Smooth muscle cell (in vitro differentiated cells): ENCODE measurements at regions not wholly inside any gene's neighbourhood (a gene's known extent, or its start where the extent isn't known, plus 50 kb on each side); places are given as distances from the start of the nearest gene placed in this dataset.

ENCODE experiments used
- DNase-seq: peaks from one replicate; lab custom pipeline; 2025; ENCODE audit not compliant: unreplicated experiment; lab: John Stamatoyannopoulos, UW
- H2AFZ ChIP-seq: fragments of 200-600 bp; sonication (generic); 2 replicates; pipeline ENCODE4 v1.6.0; 2016; ENCODE audit warnings: antibody characterized with exemption, low read depth, mild to moderate bottlenecking
- H3F3A ChIP-seq: fragments of 200-600 bp; sonication (generic); 2 replicates; pipeline ENCODE4 v1.6.0; 2017; ENCODE audit warnings: antibody characterized with exemption, low read depth
- H3K27ac ChIP-seq: fragments of 200-600 bp; sonication (generic); 2 replicates; pipeline ENCODE4 v1.5.1; 2016; ENCODE audit warnings: low read depth, mild to moderate bottlenecking
- H3K27me3 ChIP-seq: fragments of 200-600 bp; sonication (generic); 2 replicates; pipeline ENCODE4 v1.6.1; 2016; ENCODE audit warnings: low read depth, mild to moderate bottlenecking
- H3K36me3 ChIP-seq: fragments of 200-600 bp; sonication (generic); 2 replicates; pipeline ENCODE4 v1.5.1; 2016; ENCODE audit warnings: low read depth
- H3K4me1 ChIP-seq: fragments of 200-600 bp; sonication (generic); 2 replicates; pipeline ENCODE4 v1.5.1; 2016; ENCODE audit warnings: low read depth
- H3K4me2 ChIP-seq: fragments of 200-600 bp; sonication (generic); 2 replicates; pipeline ENCODE4 v1.6.0; 2016; ENCODE audit warnings: mild to moderate bottlenecking
- H3K4me3 ChIP-seq: fragments of 200-600 bp; sonication (generic); 2 replicates; pipeline ENCODE4 v1.5.1; 2016; ENCODE audit warnings: mild to moderate bottlenecking
- H3K79me2 ChIP-seq: fragments of 200-600 bp; sonication (generic); 2 replicates; pipeline ENCODE4 v1.6.0; 2016; ENCODE audit warnings: low read depth, mild to moderate bottlenecking
- H3K9ac ChIP-seq: fragments of 200-600 bp; sonication (generic); 2 replicates; pipeline ENCODE4 v1.6.0; 2016; ENCODE audit warnings: low read depth
- H3K9me3 ChIP-seq: fragments of 200-600 bp; sonication (generic); replicated peaks from 2 replicates; pipeline ENCODE4 v1.5.1; 2016; ENCODE audit warnings: low read depth
- H4K20me1 ChIP-seq: fragments of 200-600 bp; sonication (generic); 2 replicates; pipeline ENCODE4 v1.6.0; 2016; ENCODE audit warnings: low read depth
- WGBS: methylation state at CpG from one replicate; pipeline ENCODE4 v1.1.7; 2016; ENCODE audit warnings: low lambda C conversion rate; 5-methylcytosine and 5-hydroxymethylcytosine counted together
- TF ChIP-seq, protein P1 (sequence below): fragments of 200-600 bp; sonication (generic); IDR thresholded peaks from 2 replicates; pipeline ENCODE4 v1.5.1; 2017; ENCODE audit warnings: borderline replicate concordance, mild to moderate bottlenecking, antibody characterized with exemption; ENCODE audit not compliant: insufficient read depth, poor library complexity, severe bottlenecking

DNA sequence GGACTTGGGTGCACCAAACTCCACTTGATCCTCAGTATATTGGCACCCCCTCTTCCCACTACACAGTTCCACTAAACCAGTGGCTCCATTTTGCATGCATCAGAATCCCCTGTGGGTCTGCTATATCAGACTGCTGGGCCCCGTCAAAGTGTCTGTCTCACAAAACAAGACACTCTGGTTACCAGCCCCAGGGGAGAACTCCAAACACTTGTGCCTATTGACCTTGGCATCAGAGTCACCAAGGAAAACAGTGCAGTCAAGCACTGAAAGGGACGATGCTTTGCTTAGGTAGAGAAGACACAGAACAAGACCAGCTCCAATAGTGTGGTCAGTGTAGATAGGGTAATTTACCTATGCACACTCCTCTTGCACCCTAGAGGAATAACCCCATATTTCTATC, 205.8 kb upstream of the RAI14 start:
- Histone ChIP-seq H2AFZ (no peak overlapping the region), H3K4me2 (no peak overlapping the region), H4K20me1 (no peaks in the 10 kb centered on the region), H3K9ac (no peak overlapping the region), H3K4me1 (no peaks in the 10 kb centered on the region), H3K79me2 (no peaks in the 10 kb centered on the region), H3K4me3 (no peak overlapping the region), H3F3A (no peaks in the 10 kb centered on the region), H3K36me3 (no peaks in the 10 kb centered on the region), H3K9me3 (no peaks in the 10 kb centered on the region), H3K27ac (no peak overlapping the region), H3K27me3 (no peaks in the 10 kb centered on the region)
- TF ChIP-seq, protein P1, sequence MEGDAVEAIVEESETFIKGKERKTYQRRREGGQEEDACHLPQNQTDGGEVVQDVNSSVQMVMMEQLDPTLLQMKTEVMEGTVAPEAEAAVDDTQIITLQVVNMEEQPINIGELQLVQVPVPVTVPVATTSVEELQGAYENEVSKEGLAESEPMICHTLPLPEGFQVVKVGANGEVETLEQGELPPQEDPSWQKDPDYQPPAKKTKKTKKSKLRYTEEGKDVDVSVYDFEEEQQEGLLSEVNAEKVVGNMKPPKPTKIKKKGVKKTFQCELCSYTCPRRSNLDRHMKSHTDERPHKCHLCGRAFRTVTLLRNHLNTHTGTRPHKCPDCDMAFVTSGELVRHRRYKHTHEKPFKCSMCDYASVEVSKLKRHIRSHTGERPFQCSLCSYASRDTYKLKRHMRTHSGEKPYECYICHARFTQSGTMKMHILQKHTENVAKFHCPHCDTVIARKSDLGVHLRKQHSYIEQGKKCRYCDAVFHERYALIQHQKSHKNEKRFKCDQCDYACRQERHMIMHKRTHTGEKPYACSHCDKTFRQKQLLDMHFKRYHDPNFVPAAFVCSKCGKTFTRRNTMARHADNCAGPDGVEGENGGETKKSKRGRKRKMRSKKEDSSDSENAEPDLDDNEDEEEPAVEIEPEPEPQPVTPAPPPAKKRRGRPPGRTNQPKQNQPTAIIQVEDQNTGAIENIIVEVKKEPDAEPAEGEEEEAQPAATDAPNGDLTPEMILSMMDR, result no peak
- DNase-seq, result no peak
- WGBS, result 82% methylated on average over 2 of the region's 2 CpGs

DNA sequence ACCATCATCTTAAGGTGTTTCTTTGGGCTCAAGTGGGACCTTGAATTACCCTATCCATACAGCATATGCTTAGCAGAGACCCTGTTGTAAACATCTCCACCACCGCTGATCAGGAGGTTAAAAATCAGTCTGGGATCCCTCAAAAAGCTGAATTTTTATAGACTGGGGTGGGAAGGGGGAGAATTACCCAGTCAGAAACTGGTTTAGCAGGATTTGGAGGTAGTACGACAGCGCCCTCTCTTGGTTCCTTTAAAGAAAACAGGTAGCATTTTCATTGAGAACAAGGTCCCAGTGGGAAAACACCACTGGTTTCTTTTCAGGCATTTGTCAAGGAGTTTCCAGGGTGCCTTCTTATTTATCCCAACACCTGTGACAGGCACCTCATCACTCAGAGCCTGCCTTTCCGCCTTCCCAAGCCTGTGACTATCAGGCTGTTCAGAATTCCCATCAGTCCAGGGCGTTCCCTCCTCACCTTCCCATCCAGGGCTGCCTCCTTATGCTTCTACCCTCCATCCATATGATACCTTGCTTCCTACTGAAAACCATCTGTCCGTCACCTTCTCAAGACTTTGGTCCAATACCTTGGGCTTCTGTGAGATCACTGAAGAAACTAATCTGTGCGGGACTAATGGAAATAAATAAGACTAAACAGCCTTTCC, 203.8 kb upstream of the RAI14 start:
- DNase-seq, result no peak
- H3K36me3 ChIP-seq, result no peaks in the 10 kb centered on the region
- 31% methylated on average over 7 of the region's 7 CpGs for WGBS

DNA sequence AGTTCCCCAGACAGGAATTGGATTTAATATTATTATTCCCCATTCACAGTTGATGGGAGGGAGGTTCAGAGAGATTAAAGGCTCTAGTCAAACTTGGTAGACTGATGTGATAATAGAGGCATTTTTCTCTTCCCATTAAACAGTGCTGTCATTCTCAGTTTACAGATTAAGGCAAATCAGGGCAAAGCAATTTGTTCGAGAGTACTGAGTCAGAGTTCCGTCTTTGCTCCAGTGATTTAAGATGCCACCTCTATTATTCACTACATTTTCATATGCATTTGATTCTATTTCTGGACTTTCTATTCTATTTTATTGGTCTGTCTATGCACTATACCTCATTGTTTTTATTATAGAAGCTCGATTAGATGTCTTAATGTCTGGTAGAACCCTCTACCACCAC, 201.0 kb upstream of the RAI14 start:
- no peaks in the 10 kb centered on the region for H3K36me3 ChIP-seq
- no peaks in the 10 kb centered on the region for H3F3A ChIP-seq
- WGBS, result 45% methylated on average over 3 of the region's 3 CpGs
- no peak overlapping the region for H3K4me2 ChIP-seq
- H3K9ac ChIP-seq, result no peak overlapping the region
- no peaks in the 10 kb centered on the region for H3K79me2 ChIP-seq
- H3K27ac ChIP-seq, result no peak overlapping the region
- H3K4me1 ChIP-seq, result no peaks in the 10 kb centered on the region
- peaks cover 3% of the 10 kb centered on the region for H3K9me3 ChIP-seq
- no peaks in the 10 kb centered on the region for H3K27me3 ChIP-seq
- H4K20me1 ChIP-seq, result no peaks in the 10 kb centered on the region
- DNase-seq, result no peak
- TF ChIP-seq, protein P1, result no peak
- no peak overlapping the region for H3K4me3 ChIP-seq
- no peak overlapping the region for H2AFZ ChIP-seq

More for the DNA sequence above, 203.8 kb upstream of the RAI14 start:
- Histone ChIP-seq H3K27ac (no peak overlapping the region), H2AFZ (no peak overlapping the region), H3K9ac (no peak overlapping the region), H4K20me1 (no peaks in the 10 kb centered on the region), H3F3A (no peaks in the 10 kb centered on the region), H3K4me2 (no peak overlapping the region), H3K4me3 (no peak overlapping the region), H3K9me3 (no peaks in the 10 kb centered on the region), H3K27me3 (no peaks in the 10 kb centered on the region), H3K79me2 (no peaks in the 10 kb centered on the region), H3K4me1 (no peaks in the 10 kb centered on the region)
- TF ChIP-seq, protein P1, result peak; percentile 45

DNA sequence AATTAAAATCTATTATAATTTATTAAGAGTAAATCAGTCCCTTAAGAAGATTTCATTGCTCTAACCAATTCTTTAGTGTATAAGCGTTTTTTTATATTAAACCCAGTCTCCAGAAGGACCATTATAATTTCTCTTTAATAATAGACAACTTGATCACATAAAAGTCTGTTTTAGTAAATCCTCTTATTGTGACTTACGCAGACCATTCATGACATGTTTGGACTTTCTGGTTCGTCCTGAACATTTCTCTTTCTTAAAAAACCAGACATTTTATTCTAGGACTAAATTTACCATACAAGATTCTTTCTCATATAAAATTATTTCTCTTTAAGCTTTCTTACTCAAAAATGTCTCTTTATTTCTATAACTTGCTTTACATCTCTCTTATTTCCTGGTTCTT, 196.2 kb upstream of the RAI14 start:
- H3K4me3 ChIP-seq, result no peak overlapping the region
- WGBS, result 26% methylated on average over 3 of the region's 3 CpGs
- no peak overlapping the region for H3K9ac ChIP-seq
- no peaks in the 10 kb centered on the region for H3K79me2 ChIP-seq
- TF ChIP-seq, protein P1, result no peak
- no peaks in the 10 kb centered on the region for H3K27me3 ChIP-seq
- no peak overlapping the region for H3K27ac ChIP-seq
- no peak overlapping the region for H2AFZ ChIP-seq
- H3K4me1 ChIP-seq, result no peaks in the 10 kb centered on the region
- H3F3A ChIP-seq, result no peaks in the 10 kb centered on the region
- DNase-seq, result no peak
- no peaks in the 10 kb centered on the region for H3K36me3 ChIP-seq
- no peaks in the 10 kb centered on the region for H4K20me1 ChIP-seq
- H3K4me2 ChIP-seq, result no peak overlapping the region
- peaks cover 3% of the 10 kb centered on the region for H3K9me3 ChIP-seq
